GM18517 (cell line): ENCODE measurements at regions not wholly inside any gene's neighbourhood (a gene's known extent, or its start where the extent isn't known, plus 50 kb on each side); places are given as distances from the start of the nearest gene placed in this dataset.

Source experiments
- ATAC-seq: cut with Tn5 transposase; IDR thresholded peaks from one replicate; pipeline ENCODE4 v1.9.1; 2021; ENCODE audit warnings: mild to moderate bottlenecking, moderate library complexity; ENCODE audit not compliant: unreplicated experiment

GRCh38 chr12:127690161-127690560 lies 576.8 kb upstream of the TMEM132C start:
- ATAC-seq = no peak

GRCh38 chr12:127696963-127697362 lies 570.0 kb upstream of the TMEM132C start:
- no peak for ATAC-seq

- ATAC-seq = no peak
Observed at GRCh38 chr12:127703026-127703425, 563.9 kb upstream of the TMEM132C start.

GRCh38 chr12:127711108-127711507 lies 555.9 kb upstream of the TMEM132C start:
- no peak for ATAC-seq

- ATAC-seq = no peak
Observed at GRCh38 chr12:127712561-127712960, 554.4 kb upstream of the TMEM132C start.

GRCh38 chr12:127716166-127716565 lies 550.8 kb upstream of the TMEM132C start:
- ATAC-seq = no peak

- ATAC-seq = no peak
Observed at GRCh38 chr12:127717278-127717677, 549.7 kb upstream of the TMEM132C start.

- ATAC-seq = no peak
Observed at GRCh38 chr12:127720334-127720733, 546.6 kb upstream of the TMEM132C start.

GRCh38 chr12:127722611-127723010 lies 544.4 kb upstream of the TMEM132C start:
- no peak for ATAC-seq

GRCh38 chr12:127723251-127723650 lies 543.7 kb upstream of the TMEM132C start:
- ATAC-seq = no peak

GRCh38 chr12:127726671-127727315 lies 540.2 kb upstream of the TMEM132C start:
- ATAC-seq = no peak

GRCh38 chr12:127728285-127728684 lies 538.7 kb upstream of the TMEM132C start:
- ATAC-seq = no peak

- ATAC-seq = no peak
Observed at GRCh38 chr12:127728729-127729128, 538.2 kb upstream of the TMEM132C start.

GRCh38 chr12:127729381-127729780 lies 537.6 kb upstream of the TMEM132C start:
- ATAC-seq = no peak

- ATAC-seq = no peak
Observed at GRCh38 chr12:127731657-127732056, 535.3 kb upstream of the TMEM132C start.

- ATAC-seq = no peak
Observed at GRCh38 chr12:127742231-127742630, 524.7 kb upstream of the TMEM132C start.

GRCh38 chr12:127745469-127746212 lies 521.3 kb upstream of the TMEM132C start:
- no peak for ATAC-seq

- ATAC-seq = no peak
Observed at GRCh38 chr12:127749416-127749815, 517.6 kb upstream of the TMEM132C start.

- no peak for ATAC-seq
Observed at GRCh38 chr12:127750076-127750840, 516.7 kb upstream of the TMEM132C start.

- ATAC-seq = no peak
Observed at GRCh38 chr12:127752802-127753201, 514.2 kb upstream of the TMEM132C start.

GRCh38 chr12:127760357-127760756 lies 506.6 kb upstream of the TMEM132C start:
- no peak for ATAC-seq

- ATAC-seq = no peak
Observed at GRCh38 chr12:127760996-127761395, 506.0 kb upstream of the TMEM132C start.
